GM12878 (cell line): ENCODE measurements at regions not wholly inside any gene's neighbourhood (a gene's known extent, or its start where the extent isn't known, plus 50 kb on each side); places are given as distances from the start of the nearest gene placed in this dataset.

Experiments used
- BACH1 ChIP-seq: fragments of 450-650 bp; IDR thresholded peaks from 2 replicates; pipeline ENCODE4 v1.6.1; 2017; ENCODE audit warnings: mild to moderate bottlenecking, borderline replicate concordance
- CREM ChIP-seq: IDR thresholded peaks from 2 replicates; pipeline ENCODE4 v1.6.1; 2014; ENCODE audit warnings: antibody characterized with exemption, low read depth
- EP300 ChIP-seq, 2 experiments: fragments of 150-350 bp in 1 of 2; IDR thresholded peaks; 2 replicates each; pipeline ENCODE4 v1.6.1; 2011 to 2012; ENCODE audit warnings: low read depth in 2 of 2, low read length in 2 of 2, borderline replicate concordance in 1 of 2, improper control_type of control experiment in 1 of 2, inconsistent platforms in 1 of 2; ENCODE audit not compliant: control insufficient read depth in 1 of 2
- NR2F1 ChIP-seq: fragments of 450-650 bp; conservative IDR thresholded peaks from 2 replicates; pipeline ENCODE4 v1.6.1; 2017; ENCODE audit warnings: mild to moderate bottlenecking
- RBBP5 ChIP-seq: fragments of 200-600 bp; sonication (generic); conservative IDR thresholded peaks from 2 replicates; pipeline ENCODE4 v1.6.1; 2016
- SMC3 ChIP-seq: IDR thresholded peaks from 2 replicates; pipeline ENCODE4 v1.6.1; 2011; ENCODE audit warnings: low read length, improper control_type of control experiment, borderline replicate concordance

DNA sequence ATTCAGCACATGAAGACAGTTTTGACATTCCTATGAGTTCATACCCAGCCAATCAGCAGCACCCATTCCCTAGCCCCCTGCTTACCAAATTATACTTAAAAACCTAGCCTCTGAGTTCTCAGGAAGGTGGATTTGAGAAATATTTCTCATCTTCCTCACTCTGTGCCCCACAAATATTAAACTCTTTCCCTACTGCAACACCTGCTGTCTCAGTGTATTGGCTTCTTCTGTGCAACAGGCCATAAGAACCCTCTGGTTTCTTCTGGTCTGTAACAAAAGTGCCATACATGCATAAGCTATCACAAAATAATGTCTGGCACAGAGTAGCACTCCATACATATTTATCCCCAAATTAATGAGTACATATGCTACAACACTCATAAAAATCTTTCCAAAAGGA lies 387.4 kb upstream of the CAMK1G start:
- TF ChIP-seq BACH1 (no peak), EP300 (IDR thresholded peaks at IDR 0.05; ENCODE audit: borderline replicate concordance in 1 of 2, control insufficient read depth in 1 of 2, low read depth in 2 of 2, low read length in 2 of 2) (no peak), SMC3 (no peak), CREM (no peak), NR2F1 (no peak), RBBP5 (no peak)
